CD14-positive monocyte (primary cell): ENCODE measurements at regions not wholly inside any gene's neighbourhood (a gene's known extent, or its start where the extent isn't known, plus 50 kb on each side); places are given as distances from the start of the nearest gene placed in this dataset.

Experiments
- DNase-seq, 3 donors: peaks; one replicate each; pipeline ENCODE4 v3.0.0-alpha.2; 2011 to 2022
- H2AFZ ChIP-seq: 2 replicates; pipeline ENCODE4 v1.6.0; 2012; ENCODE audit warnings: mild to moderate bottlenecking, low read depth, low read length, inconsistent platforms; ENCODE audit not compliant: insufficient read depth, poor library complexity, severe bottlenecking
- H3K27ac ChIP-seq, 2 donors: 1 replicate in 1 of 2; 2 replicates in 1 of 2; pipeline ENCODE4 v1.5.1; 2012 to 2013; ENCODE audit warnings: low read length in 2 of 2, control low read depth in 1 of 2, inconsistent platforms in 1 of 2, low read depth in 1 of 2, mild to moderate bottlenecking in 1 of 2
- H3K27me3 ChIP-seq, 2 donors: one replicate each; pipeline versions ENCODE4 v1.6.0 to v1.6.1; 2011 to 2013; ENCODE audit warnings: low read length in 2 of 2; ENCODE audit not compliant: control insufficient read depth in 2 of 2, insufficient read depth in 2 of 2
- H3K36me3 ChIP-seq, 2 donors: replicated peaks in 1 of 2; 1 replicate in 1 of 2; 2 replicates in 1 of 2; pipeline versions ENCODE4 v1.5.1 to v1.6.1; 2012 to 2013; ENCODE audit warnings: low read length in 2 of 2, control low read depth in 1 of 2, inconsistent platforms in 1 of 2, mild to moderate bottlenecking in 1 of 2; ENCODE audit not compliant: insufficient read depth in 2 of 2, control insufficient read depth in 1 of 2
- H3K4me1 ChIP-seq, 2 donors: 1 replicate in 1 of 2; 2 replicates in 1 of 2; pipeline versions ENCODE4 v1.5.1 to v1.6.1; 2012 to 2013; ENCODE audit warnings: low read length in 2 of 2, control low read depth in 1 of 2, inconsistent platforms in 1 of 2, mild to moderate bottlenecking in 1 of 2, moderate library complexity in 1 of 2; ENCODE audit not compliant: insufficient read depth in 2 of 2, control insufficient read depth in 1 of 2
- H3K4me2 ChIP-seq: replicated peaks from 2 replicates; pipeline ENCODE3; 2012; ENCODE audit warnings: low read length, moderate library complexity, mild to moderate bottlenecking; ENCODE audit not compliant: poor library complexity, severe bottlenecking; ENCODE audit errors: extremely low read depth
- H3K4me3 ChIP-seq, 3 experiments: fragments of 200-600 bp in 1 of 3; sonication (generic) in 1 of 3; replicated peaks in 1 of 3; 1 replicate in 2 of 3; 2 replicates in 1 of 3; pipeline ENCODE4 v1.5.1; 2011 to 2013; ENCODE audit warnings: low read length in 3 of 3, mild to moderate bottlenecking in 3 of 3, control low read depth in 2 of 3, low read depth in 2 of 3, inconsistent platforms in 1 of 3, moderate library complexity in 1 of 3
- H3K79me2 ChIP-seq: 2 replicates; pipeline ENCODE4 v1.6.0; 2012; ENCODE audit warnings: mild to moderate bottlenecking, control low read depth, inconsistent platforms, low read length, moderate library complexity; ENCODE audit not compliant: insufficient read depth
- H3K9ac ChIP-seq: 2 replicates; pipeline ENCODE4 v1.6.0; 2017; ENCODE audit warnings: low read length, mild to moderate bottlenecking; ENCODE audit not compliant: insufficient read depth, poor library complexity, severe bottlenecking
- H3K9me3 ChIP-seq, 2 donors: replicated peaks in 1 of 2; 1 replicate in 1 of 2; 2 replicates in 1 of 2; pipeline versions ENCODE4 v1.5.1 to v1.6.1; 2012 to 2013; ENCODE audit warnings: low read length in 2 of 2, control low read depth in 1 of 2; ENCODE audit not compliant: control insufficient read depth in 1 of 2, insufficient read depth in 1 of 2
- H4K20me1 ChIP-seq: 2 replicates; pipeline ENCODE4 v1.6.0; 2012; ENCODE audit warnings: mild to moderate bottlenecking, low read length, control low read depth, moderate library complexity; ENCODE audit not compliant: insufficient read depth
- H3K27ac Mint-ChIP-seq, 7 donors: one replicate each; pipeline ENCODE4 v1.8.0; 2020; ENCODE audit warnings: mild to moderate bottlenecking in 7 of 7, mixed read lengths in 7 of 7, moderate library complexity in 6 of 7, inconsistent platforms in 2 of 7
- H3K27me3 Mint-ChIP-seq, 3 donors: one replicate each; pipeline ENCODE4 v1.8.0; 2021 to 2022; ENCODE audit warnings: low read depth in 3 of 3, mild to moderate bottlenecking in 3 of 3, mixed read lengths in 3 of 3, moderate library complexity in 3 of 3, inconsistent platforms in 1 of 3
- H3K36me3 Mint-ChIP-seq, 2 donors: one replicate each; pipeline ENCODE4 v1.8.0; 2020; ENCODE audit warnings: mixed read lengths in 2 of 2, inconsistent platforms in 1 of 2, mild to moderate bottlenecking in 1 of 2
- H3K4me1 Mint-ChIP-seq: one replicate; pipeline ENCODE4 v1.8.0; 2020; ENCODE audit warnings: mild to moderate bottlenecking, mixed read lengths
- H3K4me3 Mint-ChIP-seq, 2 donors: one replicate each; pipeline ENCODE4 v1.8.0; 2020; ENCODE audit warnings: mild to moderate bottlenecking in 2 of 2, mixed read lengths in 2 of 2, moderate library complexity in 1 of 2
- H3K9me3 Mint-ChIP-seq, 7 donors: one replicate each; pipeline ENCODE4 v1.8.0; 2020 to 2022; ENCODE audit warnings: mixed read lengths in 7 of 7, mild to moderate bottlenecking in 6 of 7, moderate library complexity in 6 of 7, inconsistent platforms in 2 of 7
- WGBS: methylation state at CpG from one replicate; pipeline ENCODE4 v1.1.5; 2013; ENCODE audit warnings: missing lambda C conversion rate; ENCODE audit not compliant: insufficient coverage; 5-methylcytosine and 5-hydroxymethylcytosine counted together
- intact Hi-C, 2 donors: fragments of 100-400 bp; cut with micrococcal nuclease; formaldehyde crosslinking; loops; one replicate each; pipeline versions ENCODE4 v1.15.0 to v1.15.1; 2023
- TF ChIP-seq, protein P1 (sequence below): fragments of 200-600 bp; IDR thresholded peaks from one replicate; pipeline ENCODE4 v1.8.0; 2022; ENCODE audit warnings: antibody characterized with exemption, mild to moderate bottlenecking

- Histone ChIP-seq H3K9ac (no peak overlapping the region), H3K27me3 (no peaks in the 10 kb centered on the region), H3K4me3 (no peak overlapping the region), H3K9me3 (peaks cover 0 to 2% of the 10 kb centered on the region in 2 donors), H3K4me1 (no peaks in the 10 kb centered on the region), H2AFZ (no peak overlapping the region), H4K20me1 (no peaks in the 10 kb centered on the region), H3K79me2 (no peaks in the 10 kb centered on the region), H3K4me2 (no peak overlapping the region), H3K36me3 (no peaks in the 10 kb centered on the region), H3K27ac (no peak overlapping the region)
- 100% methylated on average over 1 of the region's 3 CpGs for WGBS
- H3K27me3 Mint-ChIP-seq: no peaks in the 10 kb centered on the region
- TF ChIP-seq, protein P1, sequence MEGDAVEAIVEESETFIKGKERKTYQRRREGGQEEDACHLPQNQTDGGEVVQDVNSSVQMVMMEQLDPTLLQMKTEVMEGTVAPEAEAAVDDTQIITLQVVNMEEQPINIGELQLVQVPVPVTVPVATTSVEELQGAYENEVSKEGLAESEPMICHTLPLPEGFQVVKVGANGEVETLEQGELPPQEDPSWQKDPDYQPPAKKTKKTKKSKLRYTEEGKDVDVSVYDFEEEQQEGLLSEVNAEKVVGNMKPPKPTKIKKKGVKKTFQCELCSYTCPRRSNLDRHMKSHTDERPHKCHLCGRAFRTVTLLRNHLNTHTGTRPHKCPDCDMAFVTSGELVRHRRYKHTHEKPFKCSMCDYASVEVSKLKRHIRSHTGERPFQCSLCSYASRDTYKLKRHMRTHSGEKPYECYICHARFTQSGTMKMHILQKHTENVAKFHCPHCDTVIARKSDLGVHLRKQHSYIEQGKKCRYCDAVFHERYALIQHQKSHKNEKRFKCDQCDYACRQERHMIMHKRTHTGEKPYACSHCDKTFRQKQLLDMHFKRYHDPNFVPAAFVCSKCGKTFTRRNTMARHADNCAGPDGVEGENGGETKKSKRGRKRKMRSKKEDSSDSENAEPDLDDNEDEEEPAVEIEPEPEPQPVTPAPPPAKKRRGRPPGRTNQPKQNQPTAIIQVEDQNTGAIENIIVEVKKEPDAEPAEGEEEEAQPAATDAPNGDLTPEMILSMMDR: no peak
- no peaks in the 10 kb centered on the region for H3K4me1 Mint-ChIP-seq
- no peak for DNase-seq
- intact Hi-C loops: no loop called here
- peaks cover 0 to 4% of the 10 kb centered on the region in 2 donors for H3K36me3 Mint-ChIP-seq
- H3K9me3 Mint-ChIP-seq: peaks cover 3 to 8% (median 5%) of the 10 kb centered on the region in 7 donors
- H3K4me3 Mint-ChIP-seq: no peak overlapping the region
- H3K27ac Mint-ChIP-seq: no peak overlapping the region
Measured at GRCh38 chr20:11430652-11431051, 487.0 kb upstream of the BTBD3 start.

DNA sequence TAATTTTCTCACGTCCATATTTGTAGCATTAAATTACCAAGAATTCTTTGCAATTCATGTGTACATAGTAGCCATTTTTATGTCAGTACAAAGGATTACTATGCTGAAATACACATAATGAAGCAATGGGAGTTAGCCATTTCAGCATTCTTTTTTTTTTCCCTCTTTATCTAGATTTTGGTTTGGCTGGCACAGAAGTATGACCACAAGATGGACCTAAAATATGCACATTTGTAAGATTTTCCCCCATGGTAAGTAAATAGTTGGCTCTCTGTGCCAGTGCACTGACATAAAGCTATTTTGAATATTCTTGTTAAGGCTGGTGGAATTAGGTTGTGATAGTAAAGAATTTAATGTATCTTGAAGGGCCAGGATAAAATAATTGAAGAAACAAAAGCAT is 486.1 kb upstream of the BTBD3 start:
- Histone ChIP-seq H3K9me3 (peaks cover 0 to 8% of the 10 kb centered on the region in 2 donors), H2AFZ (no peak overlapping the region), H3K4me3 (no peak overlapping the region), H3K9ac (no peak overlapping the region), H4K20me1 (no peaks in the 10 kb centered on the region), H3K36me3 (no peaks in the 10 kb centered on the region), H3K4me2 (no peak overlapping the region), H3K27ac (no peak overlapping the region), H3K4me1 (peaks cover 5 to 10% of the 10 kb centered on the region in 2 donors), H3K27me3 (no peaks in the 10 kb centered on the region), H3K79me2 (no peaks in the 10 kb centered on the region)
- Mint-ChIP-seq H3K27me3 (no peaks in the 10 kb centered on the region), H3K4me3 (no peak overlapping the region), H3K36me3 (peaks cover 0 to 4% of the 10 kb centered on the region in 2 donors), H3K27ac (no peak overlapping the region), H3K9me3 (peaks cover 7 to 11% (median 8%) of the 10 kb centered on the region in 7 donors), H3K4me1 (peaks cover 5% of the 10 kb centered on the region)
- TF ChIP-seq, protein P1: no peak
- intact Hi-C loops: no loop called here
- no peak for DNase-seq
- WGBS: no CpG with 5 or more reads among the region's 1 CpG
